B cell (primary cell): ENCODE measurements at regions not wholly inside any gene's neighbourhood (a gene's known extent, or its start where the extent isn't known, plus 50 kb on each side); places are given as distances from the start of the nearest gene placed in this dataset.

ENCODE experiments used
- ATAC-seq: fragments of 200-7000 bp; cut with Tn5 transposase; one replicate; pipeline ENCODE4 v1.10.0; 2021; ENCODE audit warnings: low read depth, mild to moderate bottlenecking, moderate number of reproducible peaks, moderate library complexity
- CTCF ChIA-PET: fragments of 350-600 bp; sonication (Branson Sonifier 250); formaldehyde crosslinking; loops from one replicate; lab custom pipeline; 2021; ENCODE audit warnings: antibody characterized with exemption, inconsistent platforms; lab: Charles Lee
- POLR2A ChIA-PET: fragments of 350-600 bp; sonication (Branson Sonifier 250); formaldehyde crosslinking; loops from one replicate; lab custom pipeline; 2021; ENCODE audit warnings: antibody characterized with exemption; lab: Charles Lee
- DNase-seq: peaks from one replicate; pipeline ENCODE4 v3.0.0; 2013
- H2AFZ ChIP-seq: 2 replicates; pipeline ENCODE4 v1.6.1; 2012; ENCODE audit warnings: mild to moderate bottlenecking, low read depth, low read length; ENCODE audit not compliant: insufficient read depth, poor library complexity, severe bottlenecking
- H3K27ac ChIP-seq, 2 donors: 1 replicate in 1 of 2; 2 replicates in 1 of 2; pipeline ENCODE4 v1.5.1; 2012 to 2013; ENCODE audit warnings: low read length in 2 of 2, mild to moderate bottlenecking in 2 of 2, moderate library complexity in 1 of 2
- H3K27me3 ChIP-seq, 4 experiments: fragments of 200-600 bp in 1 of 4; sonication (generic) in 1 of 4; replicated peaks in 1 of 4; 1 replicate in 2 of 4; 2 replicates in 2 of 4; pipeline versions ENCODE4 v1.6.1 to v1.7.0; 2013 to 2016; ENCODE audit warnings: low read length in 3 of 4, mild to moderate bottlenecking in 2 of 4, mixed read lengths in 1 of 4, moderate library complexity in 1 of 4; ENCODE audit not compliant: insufficient read depth in 4 of 4, control insufficient read depth in 3 of 4; ENCODE audit errors: control extremely low read depth in 1 of 4
- H3K36me3 ChIP-seq, 2 experiments: replicated peaks in 1 of 2; 1 replicate in 1 of 2; 2 replicates in 1 of 2; pipeline versions ENCODE4 v1.6.1 to v1.7.1; 2013; ENCODE audit warnings: low read length in 1 of 2; ENCODE audit not compliant: insufficient read depth in 2 of 2, control insufficient read depth in 1 of 2; ENCODE audit errors: control extremely low read depth in 1 of 2, extremely low read depth in 1 of 2
- H3K4me1 ChIP-seq, 2 donors: fragments of 200-600 bp in 1 of 2; sonication (generic) in 1 of 2; 1 replicate in 1 of 2; 2 replicates in 1 of 2; pipeline versions ENCODE4 v1.5.1 to v1.6.1; 2013 to 2017; ENCODE audit warnings: low read length in 2 of 2; ENCODE audit not compliant: control insufficient read depth in 2 of 2, insufficient read depth in 2 of 2
- H3K4me2 ChIP-seq: replicated peaks from 2 replicates; pipeline ENCODE3; 2012; ENCODE audit warnings: mild to moderate bottlenecking, low read depth, low read length; ENCODE audit not compliant: poor library complexity, severe bottlenecking
- H3K4me3 ChIP-seq, 5 experiments: fragments of 200-600 bp in 1 of 5; sonication (generic) in 1 of 5; 1 replicate in 3 of 5; 2 replicates in 2 of 5; pipeline versions ENCODE4 v1.5.1 to v1.7.0; 2011 to 2016; ENCODE audit warnings: low read length in 4 of 5, mild to moderate bottlenecking in 4 of 5, low read depth in 2 of 5, control low read depth in 1 of 5, moderate library complexity in 1 of 5; ENCODE audit not compliant: insufficient read depth in 1 of 5; ENCODE audit errors: control extremely low read depth in 1 of 5, extremely low read depth in 1 of 5
- H3K79me2 ChIP-seq: fragments of 200-600 bp; sonication (generic); one replicate; pipeline ENCODE4 v1.6.0; 2016; ENCODE audit warnings: low read length; ENCODE audit not compliant: control insufficient read depth, insufficient read depth
- H3K9ac ChIP-seq: fragments of 200-600 bp; sonication (generic); 2 replicates; pipeline ENCODE4 v1.6.1; 2017; ENCODE audit warnings: mild to moderate bottlenecking, low read length, moderate library complexity
- H3K9me3 ChIP-seq, 3 donors: one replicate each; pipeline versions ENCODE4 v1.6.1 to v1.7.1; 2013; ENCODE audit warnings: low read length in 2 of 3; ENCODE audit not compliant: control insufficient read depth in 2 of 3, insufficient read depth in 1 of 3; ENCODE audit errors: control extremely low read depth in 1 of 3
- H4K20me1 ChIP-seq: 2 replicates; pipeline ENCODE4 v1.6.0; 2012; ENCODE audit warnings: mild to moderate bottlenecking, low read length; ENCODE audit not compliant: insufficient read depth, control insufficient read depth, poor library complexity, severe bottlenecking
- H3K27ac Mint-ChIP-seq: one replicate; pipeline ENCODE4 v1.8.0; 2021; ENCODE audit warnings: mixed read lengths
- H3K27me3 Mint-ChIP-seq: one replicate; pipeline ENCODE4 v1.8.0; 2021; ENCODE audit warnings: mixed read lengths
- H3K4me1 Mint-ChIP-seq: one replicate; pipeline ENCODE4 v1.8.0; 2021; ENCODE audit warnings: mixed read lengths
- H3K4me3 Mint-ChIP-seq: one replicate; pipeline ENCODE4 v1.8.0; 2021; ENCODE audit warnings: mixed read lengths
- H3K9me3 Mint-ChIP-seq: one replicate; pipeline ENCODE4 v1.8.0; 2022; ENCODE audit warnings: mixed read lengths; ENCODE audit not compliant: insufficient read depth
- EZH2 ChIP-seq: IDR thresholded peaks from 2 replicates; pipeline ENCODE4 v1.6.1; 2012; ENCODE audit warnings: borderline replicate concordance, low read depth, mild to moderate bottlenecking, moderate library complexity, low read length; ENCODE audit not compliant: insufficient read depth, poor library complexity, severe bottlenecking
- WGBS: methylation state at CpG from one replicate; pipeline ENCODE4 v1.1.5; 2013; ENCODE audit warnings: missing lambda C conversion rate; ENCODE audit not compliant: insufficient coverage; 5-methylcytosine and 5-hydroxymethylcytosine counted together
- intact Hi-C: fragments of 100-400 bp; cut with micrococcal nuclease; formaldehyde crosslinking; loops from one replicate; pipeline ENCODE4 v1.10.0; 2022
- TF ChIP-seq, protein P1 (sequence below): fragments of 200-600 bp; IDR thresholded peaks from one replicate; pipeline ENCODE4 v1.8.0; 2022; ENCODE audit warnings: antibody characterized with exemption, mild to moderate bottlenecking

DNA sequence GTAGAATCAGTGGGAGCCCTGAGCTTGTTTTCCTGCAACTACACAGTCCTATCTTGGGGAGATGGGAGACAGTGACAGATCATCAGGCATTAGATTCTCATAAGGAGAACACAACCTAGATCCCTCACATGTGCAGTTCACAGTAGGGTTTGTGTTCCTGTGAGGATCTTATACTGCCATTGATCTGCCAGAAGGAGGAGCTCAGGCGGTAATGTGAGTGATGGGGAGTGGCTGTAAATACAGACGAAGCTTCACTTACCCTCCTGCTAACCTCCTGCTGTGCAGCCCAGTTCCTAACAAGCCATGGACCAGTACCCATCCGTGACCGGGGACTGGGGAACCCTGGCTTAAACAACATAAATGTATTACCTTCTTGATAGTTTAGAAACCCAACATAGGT, 1034.1 kb downstream of the BCL11B start:
- H3K4me2 ChIP-seq: no peak overlapping the region
- H3K9me3 ChIP-seq: peaks cover 0 to 5% (median 0%) of the 10 kb centered on the region in 3 donors
- Mint-ChIP-seq H3K27me3 (no peaks in the 10 kb centered on the region), H3K4me1 (no peaks in the 10 kb centered on the region), H3K27ac (no peak overlapping the region), H3K9me3 (peaks cover 6% of the 10 kb centered on the region), H3K4me3 (no peak overlapping the region)
- H2AFZ ChIP-seq: no peak overlapping the region
- no peaks in the 10 kb centered on the region for H3K4me1 ChIP-seq
- H3K36me3 ChIP-seq: no peaks in the 10 kb centered on the region
- ATAC-seq: no peak
- no CpG with 5 or more reads among the region's 4 CpGs for WGBS
- intact Hi-C loops: no loop called here
- H3K4me3 ChIP-seq: no peak overlapping the region
- H3K9ac ChIP-seq: no peak overlapping the region
- no peaks in the 10 kb centered on the region for H3K79me2 ChIP-seq
- ChIA-PET POLR2A (no interaction called here), CTCF (no interaction called here)
- TF ChIP-seq, protein P1, sequence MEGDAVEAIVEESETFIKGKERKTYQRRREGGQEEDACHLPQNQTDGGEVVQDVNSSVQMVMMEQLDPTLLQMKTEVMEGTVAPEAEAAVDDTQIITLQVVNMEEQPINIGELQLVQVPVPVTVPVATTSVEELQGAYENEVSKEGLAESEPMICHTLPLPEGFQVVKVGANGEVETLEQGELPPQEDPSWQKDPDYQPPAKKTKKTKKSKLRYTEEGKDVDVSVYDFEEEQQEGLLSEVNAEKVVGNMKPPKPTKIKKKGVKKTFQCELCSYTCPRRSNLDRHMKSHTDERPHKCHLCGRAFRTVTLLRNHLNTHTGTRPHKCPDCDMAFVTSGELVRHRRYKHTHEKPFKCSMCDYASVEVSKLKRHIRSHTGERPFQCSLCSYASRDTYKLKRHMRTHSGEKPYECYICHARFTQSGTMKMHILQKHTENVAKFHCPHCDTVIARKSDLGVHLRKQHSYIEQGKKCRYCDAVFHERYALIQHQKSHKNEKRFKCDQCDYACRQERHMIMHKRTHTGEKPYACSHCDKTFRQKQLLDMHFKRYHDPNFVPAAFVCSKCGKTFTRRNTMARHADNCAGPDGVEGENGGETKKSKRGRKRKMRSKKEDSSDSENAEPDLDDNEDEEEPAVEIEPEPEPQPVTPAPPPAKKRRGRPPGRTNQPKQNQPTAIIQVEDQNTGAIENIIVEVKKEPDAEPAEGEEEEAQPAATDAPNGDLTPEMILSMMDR: no peak
- no peak for TF ChIP-seq EZH2
- H4K20me1 ChIP-seq: no peaks in the 10 kb centered on the region
- H3K27ac ChIP-seq: no peak overlapping the region
- no peaks in the 10 kb centered on the region for H3K27me3 ChIP-seq
- no peak for DNase-seq

DNA sequence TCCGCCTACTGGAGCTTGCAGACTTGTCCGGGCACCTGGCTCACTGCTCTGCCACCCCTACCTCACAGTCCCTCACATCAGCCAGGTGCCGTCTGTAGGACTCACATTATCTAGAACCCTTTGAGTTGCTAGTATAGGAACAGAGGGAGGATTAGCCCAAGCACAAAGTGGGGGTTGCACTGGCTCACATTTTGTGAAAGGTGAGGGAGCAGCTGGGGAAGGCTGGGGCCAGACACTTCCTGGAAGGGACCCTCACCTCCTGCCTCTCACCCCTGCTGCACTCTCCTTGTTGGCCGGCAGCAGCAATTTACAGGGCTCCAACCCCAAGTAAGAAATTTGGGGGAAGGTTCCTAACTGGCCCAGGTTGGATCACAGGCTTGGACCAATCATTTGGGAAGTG, 1031.6 kb downstream of the BCL11B start:
- Mint-ChIP-seq H3K27ac (no peak overlapping the region), H3K27me3 (no peaks in the 10 kb centered on the region), H3K9me3 (peaks cover 2% of the 10 kb centered on the region), H3K4me3 (no peak overlapping the region), H3K4me1 (no peaks in the 10 kb centered on the region)
- no peak overlapping the region for H3K9ac ChIP-seq
- CTCF ChIA-PET: no interaction called here
- POLR2A ChIA-PET: no interaction called here
- H3K36me3 ChIP-seq: no peaks in the 10 kb centered on the region
- DNase-seq (no peak), ATAC-seq (no peak)
- H3K4me3 ChIP-seq: no peak overlapping the region
- no peak overlapping the region for H3K27ac ChIP-seq
- no peaks in the 10 kb centered on the region for H3K27me3 ChIP-seq
- 100% methylated on average over 2 of the region's 4 CpGs for WGBS
- H3K9me3 ChIP-seq: peaks cover 0 to 5% (median 0%) of the 10 kb centered on the region in 3 donors
- TF ChIP-seq EZH2: no peak
- TF ChIP-seq, protein P1: no peak
- H2AFZ ChIP-seq: no peak overlapping the region
- intact Hi-C loops: no loop called here
- H3K4me1 ChIP-seq: no peaks in the 10 kb centered on the region
- no peaks in the 10 kb centered on the region for H4K20me1 ChIP-seq
- no peak overlapping the region for H3K4me2 ChIP-seq
- H3K79me2 ChIP-seq: no peaks in the 10 kb centered on the region
